ENCODE measurements at regions not wholly inside any gene's neighbourhood (a gene's known extent, or its start where the extent isn't known, plus 50 kb on each side); places are given as distances from the start of the nearest gene placed in this dataset.

GRCh38 chr3:117490716-117491115, 781.1 kb downstream of the TUSC7 start:
- TF ChIP-seq POLR2A (IDR thresholded peaks at IDR 0.05) = no peak
- TF ChIP-seq CTCF (IDR thresholded peaks at IDR 0.05) = no peak

Measured in prostate gland (tissue), 2 donors.